ENCODE measurements at regions not wholly inside any gene's neighbourhood (a gene's known extent, or its start where the extent isn't known, plus 50 kb on each side); places are given as distances from the start of the nearest gene placed in this dataset.
A peak's percentile ranks its signal among the peaks of the same experiment; 100 is the strongest.

GRCh38 chr12:108066583-108067577 lies 62.2 kb upstream of the WSCD2 start (continued):
- no peak for TF ChIP-seq ZBTB40 (IDR thresholded peaks at IDR 0.05)
- TF ChIP-seq ZBTB40 (CRISPR knock-in tag; IDR thresholded peaks at IDR 0.05), result no peak
- peak; percentile 58 to 72; a peak in 2 of 4 replicates for TF ChIP-seq KDM1A (IDR thresholded peaks at IDR 0.05)
- TF ChIP-seq ADNP (tag; IDR thresholded peaks at IDR 0.05), result peak; percentile 94
- no peak for TF ChIP-seq NFRKB (IDR thresholded peaks at IDR 0.05; ENCODE audit: low read depth)
- no peak for TF ChIP-seq RBM14 (IDR thresholded peaks at IDR 0.05; ENCODE audit: borderline replicate concordance, insufficient read depth, low read depth, low read length)
- no peak for TF ChIP-seq CBFA2T3 (IDR thresholded peaks at IDR 0.05)
- TF ChIP-seq TAF15 (IDR thresholded peaks at IDR 0.05; ENCODE audit: low read depth, low read length), result no peak
- TF ChIP-seq MNT (conservative IDR thresholded peaks at IDR 0.05), result 0 out of 4 replicates have a peak, but pooled peaks of 1 of the 2 experiments have one; percentile 40
- TF ChIP-seq NUFIP1 (IDR thresholded peaks at IDR 0.05; ENCODE audit: partially characterized antibody), result no peak
- TF ChIP-seq FOSL1 (tag; conservative IDR thresholded peaks at IDR 0.05), result no peak
- TF ChIP-seq SNAPC5 (CRISPR knock-in tag; IDR thresholded peaks at IDR 0.05), result no peak
- TF ChIP-seq SIRT6 (IDR thresholded peaks at IDR 0.05; ENCODE audit: low read depth, low read length), result no peak
- TF ChIP-seq THAP7 (CRISPR knock-in tag; IDR thresholded peaks at IDR 0.05), result no peak
- TF ChIP-seq RAD51 (IDR thresholded peaks at IDR 0.05; ENCODE audit: borderline replicate concordance, low read depth), result peak; percentile 61; the same call in 1 of the 2 replicates
- TF ChIP-seq ZNF778 (CRISPR knock-in tag; IDR thresholded peaks at IDR 0.05), result no peak

All from K562 (cell line).